Epithelial cell of proximal tubule (primary cell): ENCODE measurements at regions not wholly inside any gene's neighbourhood (a gene's known extent, or its start where the extent isn't known, plus 50 kb on each side); places are given as distances from the start of the nearest gene placed in this dataset.

Experiments
- DNase-seq: peaks from one replicate; pipeline ENCODE4 v3.0.0-alpha.2; 2011; ENCODE audit warnings: low read depth
- H3K4me3 ChIP-seq: 2 replicates; pipeline ENCODE4 v1.5.1; 2011; ENCODE audit warnings: low read depth, mild to moderate bottlenecking, low read length
- TF ChIP-seq, protein P1 (sequence below): conservative IDR thresholded peaks from 2 replicates; pipeline ENCODE4 v1.5.1; 2012; ENCODE audit warnings: low read depth, mild to moderate bottlenecking, low read length

DNA sequence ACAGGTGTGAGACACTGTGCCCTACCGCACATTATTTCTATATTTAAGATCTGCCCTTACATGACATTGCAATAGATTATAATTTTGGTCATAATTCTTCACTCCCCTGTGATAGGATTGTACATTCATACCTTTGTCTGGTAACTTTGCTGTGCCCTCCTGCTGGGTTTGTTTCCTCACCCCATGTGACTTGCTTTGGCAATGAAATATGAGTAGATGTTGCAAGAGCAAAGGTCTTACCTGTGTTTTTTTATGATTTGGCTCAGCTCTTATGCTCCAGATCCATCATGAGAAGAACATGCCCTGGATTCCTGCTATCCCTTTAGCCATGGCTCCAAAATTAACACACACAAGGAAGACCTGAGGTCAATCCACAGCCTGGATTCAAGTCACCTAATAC lies 137.7 kb upstream of the EOMES start:
- DNase-seq = no peak
- no peak overlapping the region for H3K4me3 ChIP-seq
- TF ChIP-seq, protein P1, sequence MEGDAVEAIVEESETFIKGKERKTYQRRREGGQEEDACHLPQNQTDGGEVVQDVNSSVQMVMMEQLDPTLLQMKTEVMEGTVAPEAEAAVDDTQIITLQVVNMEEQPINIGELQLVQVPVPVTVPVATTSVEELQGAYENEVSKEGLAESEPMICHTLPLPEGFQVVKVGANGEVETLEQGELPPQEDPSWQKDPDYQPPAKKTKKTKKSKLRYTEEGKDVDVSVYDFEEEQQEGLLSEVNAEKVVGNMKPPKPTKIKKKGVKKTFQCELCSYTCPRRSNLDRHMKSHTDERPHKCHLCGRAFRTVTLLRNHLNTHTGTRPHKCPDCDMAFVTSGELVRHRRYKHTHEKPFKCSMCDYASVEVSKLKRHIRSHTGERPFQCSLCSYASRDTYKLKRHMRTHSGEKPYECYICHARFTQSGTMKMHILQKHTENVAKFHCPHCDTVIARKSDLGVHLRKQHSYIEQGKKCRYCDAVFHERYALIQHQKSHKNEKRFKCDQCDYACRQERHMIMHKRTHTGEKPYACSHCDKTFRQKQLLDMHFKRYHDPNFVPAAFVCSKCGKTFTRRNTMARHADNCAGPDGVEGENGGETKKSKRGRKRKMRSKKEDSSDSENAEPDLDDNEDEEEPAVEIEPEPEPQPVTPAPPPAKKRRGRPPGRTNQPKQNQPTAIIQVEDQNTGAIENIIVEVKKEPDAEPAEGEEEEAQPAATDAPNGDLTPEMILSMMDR = no peak

DNA sequence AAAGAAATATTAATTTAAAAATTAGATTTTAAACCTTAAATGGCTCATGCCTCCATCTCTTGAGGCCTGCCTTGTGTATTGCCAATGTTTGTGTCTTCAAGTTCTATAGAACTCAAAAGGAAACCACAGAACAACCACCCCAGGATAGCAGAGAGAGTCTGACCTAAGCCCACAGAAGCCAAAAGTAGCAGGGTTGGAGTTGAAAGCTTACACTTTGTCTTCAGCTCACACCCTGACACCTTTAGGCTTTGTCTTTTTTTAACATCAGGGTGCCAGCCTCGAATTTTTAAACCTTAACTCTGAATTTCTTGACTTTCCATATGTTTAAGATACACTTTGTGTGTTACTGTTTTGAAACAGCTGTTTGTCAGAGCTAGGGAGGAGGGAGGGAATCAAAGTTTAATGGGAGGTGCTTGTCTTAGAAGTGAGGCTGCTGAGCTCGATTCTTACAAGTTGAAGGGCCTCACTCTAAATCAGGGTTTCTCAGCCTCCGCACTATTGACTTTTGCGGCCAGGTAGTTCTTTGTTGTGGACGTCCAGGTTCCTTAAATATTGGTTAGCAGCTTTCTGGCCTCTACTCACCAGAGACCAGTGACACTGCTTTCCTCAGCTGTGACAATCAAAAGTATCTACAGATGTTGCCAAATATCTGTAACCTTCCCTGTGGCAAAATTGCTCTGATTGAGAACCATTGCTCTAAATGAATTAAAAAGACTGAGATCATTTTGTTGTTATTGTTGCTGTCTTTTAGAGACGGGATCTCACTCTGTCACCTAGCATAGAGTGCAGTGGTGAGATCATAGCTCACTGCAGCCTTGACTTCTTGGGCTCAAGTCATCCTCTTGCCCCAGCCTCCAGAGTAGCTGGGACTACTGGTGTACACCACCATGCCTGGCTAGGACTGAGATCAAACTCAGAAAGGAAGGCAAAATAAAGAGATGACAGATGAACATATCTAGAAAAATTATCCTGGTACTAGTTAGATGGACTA lies 139.2 kb upstream of the EOMES start:
- no peak for DNase-seq
- H3K4me3 ChIP-seq = no peak overlapping the region
- TF ChIP-seq, protein P1 = no peak

GRCh38 chr3:27865731-27866130 lies 143.6 kb upstream of the EOMES start:
- H3K4me3 ChIP-seq = no peak overlapping the region
- no peak for DNase-seq
- TF ChIP-seq, protein P1 = no peak

DNA sequence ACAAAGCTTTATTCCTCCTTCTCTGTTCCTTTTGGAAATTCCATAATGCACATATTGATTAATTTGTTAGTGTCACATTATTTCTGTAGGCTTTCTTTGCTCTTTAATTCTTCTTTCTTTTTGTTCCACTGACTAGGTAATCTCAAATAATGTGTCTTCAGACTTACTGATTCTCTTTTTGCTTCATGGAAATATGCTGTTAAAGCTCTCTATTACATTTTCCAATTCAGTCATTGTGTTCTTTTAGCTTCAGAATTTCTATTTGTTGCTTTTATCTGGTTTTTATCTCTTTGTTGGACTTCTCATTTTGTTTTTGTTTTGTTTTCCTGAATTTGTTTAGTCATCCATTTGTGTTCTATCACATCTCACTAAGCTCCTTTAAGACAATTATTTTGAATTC lies 147.0 kb upstream of the EOMES start:
- TF ChIP-seq, protein P1 = no peak

DNA sequence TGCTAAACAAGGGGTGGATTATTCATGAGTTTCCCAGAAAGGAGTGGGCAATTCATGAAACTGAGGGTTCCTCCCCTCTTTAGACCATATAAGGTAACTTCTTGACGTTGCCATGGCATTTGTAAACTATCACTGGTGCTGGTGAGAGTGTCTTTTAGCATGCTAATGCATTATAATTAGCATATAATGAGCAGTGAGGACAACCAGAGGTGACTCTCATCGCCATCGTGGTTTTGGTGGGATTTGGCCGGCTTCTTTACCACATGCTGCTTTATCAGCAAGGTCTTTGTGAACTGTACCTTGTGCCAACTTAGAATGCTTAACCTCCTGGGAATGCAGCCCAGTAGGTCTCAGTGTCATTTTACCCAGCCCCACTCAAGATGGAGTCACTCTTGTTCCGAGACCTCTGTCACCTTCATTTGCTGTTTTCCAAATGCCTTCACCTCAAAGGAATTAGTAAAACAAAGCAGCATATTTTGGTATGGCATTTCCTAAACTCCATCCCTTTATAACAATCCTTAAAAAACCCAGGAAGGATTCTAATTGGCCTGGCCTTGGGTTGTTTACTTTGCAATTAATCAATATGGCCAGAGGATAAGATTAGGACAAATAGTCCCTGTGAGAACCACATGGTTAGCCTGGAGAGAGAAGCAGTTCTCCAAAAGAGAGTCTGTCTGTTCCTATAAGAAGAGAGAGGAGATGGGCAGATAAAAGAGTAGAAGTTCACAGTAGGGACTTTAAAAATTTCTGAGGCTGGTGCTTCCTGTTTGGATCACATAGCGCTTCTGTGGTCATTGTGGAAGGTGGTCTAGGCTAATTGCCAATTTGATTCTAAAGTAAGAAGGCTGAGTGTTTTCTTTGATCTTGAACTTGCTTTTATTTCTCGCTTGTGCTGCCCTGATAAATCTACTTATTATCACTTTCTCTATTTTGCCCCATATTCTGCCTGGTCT lies 155.2 kb upstream of the EOMES start:
- no peak for DNase-seq
- TF ChIP-seq, protein P1 = no peak
- no peak overlapping the region for H3K4me3 ChIP-seq

More for the DNA sequence above, 147.0 kb upstream of the EOMES start:
- no peak overlapping the region for H3K4me3 ChIP-seq
- no peak for DNase-seq

DNA sequence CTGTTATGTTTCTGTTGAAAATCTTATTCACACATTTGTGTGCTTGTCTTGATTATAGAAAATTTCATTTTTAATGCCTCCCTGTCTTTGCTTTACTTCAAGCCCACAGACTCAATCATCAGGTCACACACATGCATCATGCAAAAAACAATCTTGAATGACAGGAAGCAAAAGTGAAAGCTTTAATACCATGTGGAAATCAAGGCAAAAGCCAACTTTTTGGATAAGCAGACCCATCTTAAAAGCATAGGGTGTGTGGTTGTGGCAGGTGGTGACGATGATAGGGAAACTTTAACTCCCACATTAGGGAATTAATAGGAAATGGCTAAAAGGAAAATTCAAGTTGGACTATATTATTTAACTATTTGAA lies 155.9 kb upstream of the EOMES start:
- DNase-seq = no peak
- no peak overlapping the region for H3K4me3 ChIP-seq
- TF ChIP-seq, protein P1 = no peak
